ENCODE measurements at regions not wholly inside any gene's neighbourhood (a gene's known extent, or its start where the extent isn't known, plus 50 kb on each side); places are given as distances from the start of the nearest gene placed in this dataset.
"Not testable (repeated sequence)": the region's sequence is repeated elsewhere in the genome, so short reads cannot be mapped to it uniquely, and the experiment has no call there.

DNA sequence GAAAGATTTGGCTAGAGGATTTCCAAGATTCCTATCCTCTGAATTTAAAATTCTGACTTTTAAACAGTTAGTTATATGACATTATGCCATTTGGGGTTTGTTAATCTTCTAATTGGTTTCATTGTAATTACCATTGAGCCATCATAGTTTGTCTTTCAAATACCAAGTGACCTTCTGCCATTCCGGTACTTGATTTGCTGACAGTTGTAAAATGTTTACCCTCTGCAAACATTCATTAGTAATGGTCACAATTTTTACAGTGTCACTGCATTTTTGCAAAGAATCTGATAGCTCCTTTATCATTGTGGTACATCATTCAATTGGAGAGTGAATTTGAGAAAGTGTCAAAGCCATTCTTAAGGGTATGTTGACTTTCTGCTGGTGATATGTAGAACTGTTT is 645.0 kb upstream of the TBL1XR1 start:
- TF ChIP-seq, protein P1, sequence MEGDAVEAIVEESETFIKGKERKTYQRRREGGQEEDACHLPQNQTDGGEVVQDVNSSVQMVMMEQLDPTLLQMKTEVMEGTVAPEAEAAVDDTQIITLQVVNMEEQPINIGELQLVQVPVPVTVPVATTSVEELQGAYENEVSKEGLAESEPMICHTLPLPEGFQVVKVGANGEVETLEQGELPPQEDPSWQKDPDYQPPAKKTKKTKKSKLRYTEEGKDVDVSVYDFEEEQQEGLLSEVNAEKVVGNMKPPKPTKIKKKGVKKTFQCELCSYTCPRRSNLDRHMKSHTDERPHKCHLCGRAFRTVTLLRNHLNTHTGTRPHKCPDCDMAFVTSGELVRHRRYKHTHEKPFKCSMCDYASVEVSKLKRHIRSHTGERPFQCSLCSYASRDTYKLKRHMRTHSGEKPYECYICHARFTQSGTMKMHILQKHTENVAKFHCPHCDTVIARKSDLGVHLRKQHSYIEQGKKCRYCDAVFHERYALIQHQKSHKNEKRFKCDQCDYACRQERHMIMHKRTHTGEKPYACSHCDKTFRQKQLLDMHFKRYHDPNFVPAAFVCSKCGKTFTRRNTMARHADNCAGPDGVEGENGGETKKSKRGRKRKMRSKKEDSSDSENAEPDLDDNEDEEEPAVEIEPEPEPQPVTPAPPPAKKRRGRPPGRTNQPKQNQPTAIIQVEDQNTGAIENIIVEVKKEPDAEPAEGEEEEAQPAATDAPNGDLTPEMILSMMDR (conservative IDR thresholded peaks at IDR 0.05; ENCODE audit: control insufficient read depth, insufficient read depth, low read depth, low read length) = no peak
- no peak for DNase-seq (ENCODE audit: low read depth)

DNA sequence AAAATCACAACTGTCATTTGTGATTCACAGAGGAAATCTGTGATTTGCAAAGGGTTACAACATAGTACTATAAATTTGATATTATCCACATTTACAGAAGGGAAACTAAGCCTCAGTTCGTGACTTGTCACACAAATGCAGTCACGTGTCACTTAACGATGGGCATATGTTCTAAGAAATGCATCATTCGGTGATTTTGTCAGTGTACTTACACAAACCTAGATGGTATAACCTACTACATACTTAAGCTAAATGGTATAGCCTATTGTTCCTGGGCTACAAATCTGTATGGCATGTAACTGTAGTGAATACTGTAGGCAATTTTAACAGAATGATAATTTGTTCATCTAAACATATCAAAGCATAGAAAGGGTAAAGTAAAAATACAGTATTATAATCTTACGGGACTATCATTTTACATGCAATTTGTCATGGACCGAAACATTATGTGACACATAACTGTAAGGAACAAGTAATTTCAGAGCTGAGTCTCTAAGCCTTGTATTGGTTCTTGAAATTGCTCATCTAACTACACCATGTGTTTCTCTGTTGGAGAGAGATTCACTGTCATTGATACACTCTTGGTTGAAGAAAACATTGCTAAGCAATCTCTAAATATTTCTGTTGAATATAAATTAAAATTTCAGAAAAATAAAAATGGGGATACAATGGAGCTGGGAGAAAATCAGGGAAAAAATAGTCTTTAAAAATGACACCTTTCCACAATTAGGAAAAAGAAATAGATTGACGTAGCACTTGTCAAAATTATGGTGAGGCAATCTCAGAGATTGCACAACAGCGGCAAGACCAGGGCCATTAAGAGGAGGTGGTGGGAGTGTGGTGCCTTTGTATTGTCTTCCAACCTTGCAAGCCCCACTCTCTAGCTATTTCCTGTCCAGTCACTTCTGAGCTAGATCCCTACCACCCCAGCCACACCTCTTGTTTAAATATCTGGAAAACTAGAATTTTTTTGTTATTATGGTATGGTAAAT is 645.8 kb upstream of the TBL1XR1 start:
- H3K4me3 ChIP-seq (ENCODE audit: control insufficient read depth, low read depth, low read length) = no peak overlapping the region
- TF ChIP-seq, protein P1 (conservative IDR thresholded peaks at IDR 0.05; ENCODE audit: control insufficient read depth, insufficient read depth, low read depth, low read length) = no peak
- DNase-seq (ENCODE audit: low read depth) = no peak

More for the DNA sequence above, 645.0 kb upstream of the TBL1XR1 start:
- no peak overlapping the region for H3K4me3 ChIP-seq (ENCODE audit: control insufficient read depth, low read depth, low read length)

DNA sequence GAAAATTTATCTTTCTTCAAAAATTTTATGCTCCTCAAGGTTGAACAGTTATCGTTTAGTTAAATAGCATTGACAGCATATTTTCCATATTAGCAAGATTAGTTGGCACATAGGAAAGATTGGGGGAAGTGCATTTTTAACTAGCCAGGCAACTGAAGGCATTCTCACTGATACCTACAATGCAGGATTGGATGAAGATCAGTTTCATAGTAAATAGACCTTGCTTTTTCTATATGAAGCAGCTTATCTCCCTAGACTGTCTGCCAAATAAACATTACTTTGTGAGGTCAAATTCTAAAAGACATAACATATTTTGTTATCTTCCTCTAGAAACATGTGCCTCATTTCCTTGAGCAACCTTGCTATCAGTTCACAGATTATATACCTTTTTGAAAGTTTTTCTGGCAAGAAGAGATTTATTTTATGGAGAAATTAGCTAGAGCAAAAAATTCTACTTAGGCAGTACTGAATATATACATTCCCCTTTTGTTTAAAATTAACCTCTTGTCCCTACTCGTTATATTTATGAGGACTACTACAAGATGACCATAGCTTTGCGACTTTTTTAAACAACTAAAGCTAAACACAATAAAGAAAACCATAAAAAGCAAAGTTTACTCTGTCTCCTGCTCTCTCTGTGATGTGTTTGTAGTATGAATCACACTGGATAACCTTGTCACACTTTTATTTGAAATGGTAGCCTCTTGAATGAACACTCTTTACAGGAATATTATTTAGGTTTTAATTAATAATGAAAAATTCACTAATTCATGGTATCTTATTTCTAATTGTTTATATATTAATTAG is 654.9 kb upstream of the TBL1XR1 start:
- TF ChIP-seq, protein P1 (conservative IDR thresholded peaks at IDR 0.05; ENCODE audit: control insufficient read depth, insufficient read depth, low read depth, low read length) = no peak
- H3K4me3 ChIP-seq (ENCODE audit: control insufficient read depth, low read depth, low read length) = no peak overlapping the region
- no peak for DNase-seq (ENCODE audit: low read depth)

DNA sequence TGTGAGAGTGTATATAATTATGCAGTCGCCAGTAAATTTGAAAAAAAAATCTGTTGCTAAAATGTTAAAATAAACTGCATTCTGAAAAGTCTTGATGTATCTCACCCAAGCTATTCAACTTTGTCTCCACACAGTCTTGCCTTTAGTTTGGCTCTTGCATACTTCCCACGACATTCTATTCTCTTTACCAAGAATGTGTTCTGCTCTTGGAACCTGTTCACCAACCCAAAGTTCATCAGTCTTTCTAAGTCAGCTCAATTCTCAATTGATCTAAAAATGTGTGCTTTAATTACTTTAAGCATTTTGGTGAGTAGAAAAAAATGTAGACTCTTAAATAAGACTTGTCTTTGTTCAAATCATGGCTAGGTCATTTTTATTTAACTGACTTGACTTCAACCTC is 657.7 kb upstream of the TBL1XR1 start:
- TF ChIP-seq, protein P1 (conservative IDR thresholded peaks at IDR 0.05; ENCODE audit: control insufficient read depth, insufficient read depth, low read depth, low read length) = no peak
- no peak overlapping the region for H3K4me3 ChIP-seq (ENCODE audit: control insufficient read depth, low read depth, low read length)
- no peak for DNase-seq (ENCODE audit: low read depth)

DNA sequence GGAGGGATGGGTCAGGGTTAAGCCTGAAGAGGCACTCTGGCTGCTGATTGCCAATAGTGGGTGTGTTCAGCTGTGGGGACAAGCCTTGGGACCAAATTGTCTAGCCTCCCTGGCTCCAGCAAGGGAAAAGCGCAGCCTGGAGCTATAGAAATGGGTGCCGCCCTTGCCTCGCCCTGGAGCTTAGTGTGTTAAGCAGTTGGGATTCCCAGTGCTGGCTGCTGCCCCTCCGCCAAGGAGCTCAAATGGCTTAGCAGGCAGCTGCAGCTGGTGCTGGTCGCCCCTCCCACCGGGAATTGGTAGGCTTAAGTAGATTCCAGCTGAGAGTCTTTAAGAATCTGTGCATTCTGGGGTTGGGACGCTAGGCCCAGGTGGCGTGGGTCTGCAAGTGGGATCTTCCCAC is 662.9 kb upstream of the TBL1XR1 start:
- H3K4me3 ChIP-seq (ENCODE audit: control insufficient read depth, low read depth, low read length) = no peak overlapping the region
- TF ChIP-seq, protein P1 (conservative IDR thresholded peaks at IDR 0.05; ENCODE audit: control insufficient read depth, insufficient read depth, low read depth, low read length) = no peak
- DNase-seq (ENCODE audit: low read depth) = no peak

DNA sequence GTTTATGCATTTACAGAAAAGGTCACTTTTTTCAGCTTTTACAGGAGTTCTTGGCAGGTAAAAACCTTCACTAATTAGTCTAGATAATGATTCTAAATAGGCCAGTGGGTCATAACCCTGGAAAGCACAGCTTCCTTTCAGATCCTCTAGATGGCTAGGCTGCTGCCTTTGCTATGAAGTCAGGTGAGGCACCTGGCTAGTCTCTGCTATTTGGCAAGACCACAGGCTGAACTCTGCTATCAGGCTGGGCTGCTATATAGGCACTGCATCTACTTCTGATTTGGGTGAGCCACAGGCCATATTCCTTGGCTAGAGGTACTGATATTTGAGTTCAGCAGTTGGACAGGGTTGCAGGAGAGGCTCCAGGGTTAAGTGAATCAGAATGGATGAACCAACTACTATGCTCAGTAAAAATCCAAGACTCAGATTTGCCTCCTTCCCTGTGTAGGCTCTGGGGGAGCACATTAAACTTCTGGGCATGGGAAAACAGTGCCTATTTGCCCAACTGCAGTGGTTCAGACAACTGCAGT is 665.7 kb upstream of the TBL1XR1 start:
- no peak for DNase-seq (ENCODE audit: low read depth)
- H3K4me3 ChIP-seq (ENCODE audit: control insufficient read depth, low read depth, low read length) = no peak overlapping the region
- TF ChIP-seq, protein P1 (conservative IDR thresholded peaks at IDR 0.05; ENCODE audit: control insufficient read depth, insufficient read depth, low read depth, low read length) = no peak

DNA sequence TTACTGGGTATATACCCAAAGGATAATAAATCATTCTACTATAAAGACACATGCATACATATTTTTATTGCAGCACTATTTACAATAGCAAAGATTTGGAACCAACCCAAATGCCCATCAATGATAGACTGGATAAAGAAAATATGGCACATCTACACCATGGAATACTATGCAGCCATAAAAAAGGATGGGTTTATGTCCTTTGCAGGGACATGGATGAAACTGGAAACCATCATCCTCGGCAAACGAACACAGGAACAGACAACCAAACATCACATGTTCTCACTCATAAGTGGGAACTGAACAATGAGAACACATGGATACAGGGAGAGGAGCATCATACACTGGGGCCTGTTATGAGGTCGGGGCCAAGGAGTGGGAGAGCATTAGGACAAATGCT is 665.0 kb upstream of the KCNMB2 start:
- not testable (repeated sequence) for DNase-seq (ENCODE audit: low read depth)

More for the DNA sequence above, 665.0 kb upstream of the KCNMB2 start:
- not testable (repeated sequence) for H3K4me3 ChIP-seq (ENCODE audit: control insufficient read depth, low read depth, low read length)
